CD14-positive monocyte (primary cell): ENCODE measurements at regions not wholly inside any gene's neighbourhood (a gene's known extent, or its start where the extent isn't known, plus 50 kb on each side); places are given as distances from the start of the nearest gene placed in this dataset.
"Not testable (repeated sequence)": the region's sequence is repeated elsewhere in the genome, so short reads cannot be mapped to it uniquely, and the experiment has no call there.

Source experiments
- DNase-seq, 3 donors: peaks; one replicate each; pipeline ENCODE4 v3.0.0-alpha.2; 2011 to 2022
- H2AFZ ChIP-seq: 2 replicates; pipeline ENCODE4 v1.6.0; 2012; ENCODE audit warnings: mild to moderate bottlenecking, low read depth, low read length, inconsistent platforms; ENCODE audit not compliant: insufficient read depth, poor library complexity, severe bottlenecking
- H3K27ac ChIP-seq, 2 donors: 1 replicate in 1 of 2; 2 replicates in 1 of 2; pipeline ENCODE4 v1.5.1; 2012 to 2013; ENCODE audit warnings: low read length in 2 of 2, control low read depth in 1 of 2, inconsistent platforms in 1 of 2, low read depth in 1 of 2, mild to moderate bottlenecking in 1 of 2
- H3K27me3 ChIP-seq, 2 donors: one replicate each; pipeline versions ENCODE4 v1.6.0 to v1.6.1; 2011 to 2013; ENCODE audit warnings: low read length in 2 of 2; ENCODE audit not compliant: control insufficient read depth in 2 of 2, insufficient read depth in 2 of 2
- H3K36me3 ChIP-seq, 2 donors: replicated peaks in 1 of 2; 1 replicate in 1 of 2; 2 replicates in 1 of 2; pipeline versions ENCODE4 v1.5.1 to v1.6.1; 2012 to 2013; ENCODE audit warnings: low read length in 2 of 2, control low read depth in 1 of 2, inconsistent platforms in 1 of 2, mild to moderate bottlenecking in 1 of 2; ENCODE audit not compliant: insufficient read depth in 2 of 2, control insufficient read depth in 1 of 2
- H3K4me1 ChIP-seq, 2 donors: 1 replicate in 1 of 2; 2 replicates in 1 of 2; pipeline versions ENCODE4 v1.5.1 to v1.6.1; 2012 to 2013; ENCODE audit warnings: low read length in 2 of 2, control low read depth in 1 of 2, inconsistent platforms in 1 of 2, mild to moderate bottlenecking in 1 of 2, moderate library complexity in 1 of 2; ENCODE audit not compliant: insufficient read depth in 2 of 2, control insufficient read depth in 1 of 2
- H3K4me2 ChIP-seq: replicated peaks from 2 replicates; pipeline ENCODE3; 2012; ENCODE audit warnings: low read length, moderate library complexity, mild to moderate bottlenecking; ENCODE audit not compliant: poor library complexity, severe bottlenecking; ENCODE audit errors: extremely low read depth
- H3K4me3 ChIP-seq, 3 experiments: fragments of 200-600 bp in 1 of 3; sonication (generic) in 1 of 3; replicated peaks in 1 of 3; 1 replicate in 2 of 3; 2 replicates in 1 of 3; pipeline ENCODE4 v1.5.1; 2011 to 2013; ENCODE audit warnings: low read length in 3 of 3, mild to moderate bottlenecking in 3 of 3, control low read depth in 2 of 3, low read depth in 2 of 3, inconsistent platforms in 1 of 3, moderate library complexity in 1 of 3
- H3K79me2 ChIP-seq: 2 replicates; pipeline ENCODE4 v1.6.0; 2012; ENCODE audit warnings: mild to moderate bottlenecking, control low read depth, inconsistent platforms, low read length, moderate library complexity; ENCODE audit not compliant: insufficient read depth
- H3K9ac ChIP-seq: 2 replicates; pipeline ENCODE4 v1.6.0; 2017; ENCODE audit warnings: low read length, mild to moderate bottlenecking; ENCODE audit not compliant: insufficient read depth, poor library complexity, severe bottlenecking
- H3K9me3 ChIP-seq, 2 donors: replicated peaks in 1 of 2; 1 replicate in 1 of 2; 2 replicates in 1 of 2; pipeline versions ENCODE4 v1.5.1 to v1.6.1; 2012 to 2013; ENCODE audit warnings: low read length in 2 of 2, control low read depth in 1 of 2; ENCODE audit not compliant: control insufficient read depth in 1 of 2, insufficient read depth in 1 of 2
- H4K20me1 ChIP-seq: 2 replicates; pipeline ENCODE4 v1.6.0; 2012; ENCODE audit warnings: mild to moderate bottlenecking, low read length, control low read depth, moderate library complexity; ENCODE audit not compliant: insufficient read depth
- H3K27ac Mint-ChIP-seq, 7 donors: one replicate each; pipeline ENCODE4 v1.8.0; 2020; ENCODE audit warnings: mild to moderate bottlenecking in 7 of 7, mixed read lengths in 7 of 7, moderate library complexity in 6 of 7, inconsistent platforms in 2 of 7
- H3K27me3 Mint-ChIP-seq, 3 donors: one replicate each; pipeline ENCODE4 v1.8.0; 2021 to 2022; ENCODE audit warnings: low read depth in 3 of 3, mild to moderate bottlenecking in 3 of 3, mixed read lengths in 3 of 3, moderate library complexity in 3 of 3, inconsistent platforms in 1 of 3
- H3K36me3 Mint-ChIP-seq, 2 donors: one replicate each; pipeline ENCODE4 v1.8.0; 2020; ENCODE audit warnings: mixed read lengths in 2 of 2, inconsistent platforms in 1 of 2, mild to moderate bottlenecking in 1 of 2
- H3K4me1 Mint-ChIP-seq: one replicate; pipeline ENCODE4 v1.8.0; 2020; ENCODE audit warnings: mild to moderate bottlenecking, mixed read lengths
- H3K4me3 Mint-ChIP-seq, 2 donors: one replicate each; pipeline ENCODE4 v1.8.0; 2020; ENCODE audit warnings: mild to moderate bottlenecking in 2 of 2, mixed read lengths in 2 of 2, moderate library complexity in 1 of 2
- H3K9me3 Mint-ChIP-seq, 7 donors: one replicate each; pipeline ENCODE4 v1.8.0; 2020 to 2022; ENCODE audit warnings: mixed read lengths in 7 of 7, mild to moderate bottlenecking in 6 of 7, moderate library complexity in 6 of 7, inconsistent platforms in 2 of 7
- WGBS: methylation state at CpG from one replicate; pipeline ENCODE4 v1.1.5; 2013; ENCODE audit warnings: missing lambda C conversion rate; ENCODE audit not compliant: insufficient coverage; 5-methylcytosine and 5-hydroxymethylcytosine counted together
- intact Hi-C, 2 donors: fragments of 100-400 bp; cut with micrococcal nuclease; formaldehyde crosslinking; loops; one replicate each; pipeline versions ENCODE4 v1.15.0 to v1.15.1; 2023
- TF ChIP-seq, protein P1 (sequence below): fragments of 200-600 bp; IDR thresholded peaks from one replicate; pipeline ENCODE4 v1.8.0; 2022; ENCODE audit warnings: antibody characterized with exemption, mild to moderate bottlenecking

DNA sequence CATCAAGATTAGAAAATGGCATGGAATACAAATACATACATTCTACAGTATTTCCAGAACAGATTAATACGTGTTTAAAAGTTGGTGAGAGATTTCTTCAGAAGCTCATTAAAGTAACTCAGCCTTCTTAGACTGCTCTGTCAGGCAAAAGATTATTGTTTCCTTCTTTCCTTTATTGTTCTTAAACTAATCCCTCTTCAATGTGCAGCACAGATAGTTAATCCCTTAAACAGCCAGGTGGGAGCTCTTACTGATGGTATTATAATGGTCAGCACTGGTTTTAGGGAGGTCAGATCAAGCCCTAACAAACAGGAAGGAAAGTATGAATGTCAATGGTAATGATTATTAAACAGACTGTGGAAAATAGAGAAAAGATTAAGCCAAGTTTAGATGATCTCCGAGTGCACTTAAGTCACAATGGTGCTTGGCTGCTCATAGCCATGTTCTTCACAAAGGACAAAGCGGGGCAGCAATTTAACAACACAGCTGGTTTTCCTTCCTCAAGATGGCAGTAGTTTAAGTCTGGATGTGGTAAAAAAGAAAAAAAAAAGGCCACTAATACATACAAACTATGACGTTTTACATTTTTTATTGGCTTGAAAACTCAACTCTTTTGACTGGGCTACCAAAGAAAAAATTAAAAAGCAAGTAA, 992.6 kb downstream of the PCDH9 start:
- Mint-ChIP-seq H3K27me3 (peaks cover 0 to 2% (median 0%) of the 10 kb centered on the region in 3 donors), H3K4me1 (no peaks in the 10 kb centered on the region), H3K4me3 (no peak overlapping the region), H3K9me3 (peaks cover 0 to 19% (median 10%) of the 10 kb centered on the region in 7 donors), H3K27ac (no peak overlapping the region), H3K36me3 (no peaks in the 10 kb centered on the region)
- no CpG with 5 or more reads among the region's 4 CpGs for WGBS
- Histone ChIP-seq H4K20me1 (no peaks in the 10 kb centered on the region), H3K27me3 (no peaks in the 10 kb centered on the region), H2AFZ (no peak overlapping the region), H3K9me3 (peaks cover 9 to 11% of the 10 kb centered on the region in 2 donors), H3K27ac (no peak overlapping the region), H3K79me2 (no peaks in the 10 kb centered on the region), H3K9ac (no peak overlapping the region), H3K36me3 (no peaks in the 10 kb centered on the region), H3K4me1 (no peaks in the 10 kb centered on the region), H3K4me3 (no peak overlapping the region), H3K4me2 (no peak overlapping the region)
- no peak for DNase-seq
- TF ChIP-seq, protein P1, sequence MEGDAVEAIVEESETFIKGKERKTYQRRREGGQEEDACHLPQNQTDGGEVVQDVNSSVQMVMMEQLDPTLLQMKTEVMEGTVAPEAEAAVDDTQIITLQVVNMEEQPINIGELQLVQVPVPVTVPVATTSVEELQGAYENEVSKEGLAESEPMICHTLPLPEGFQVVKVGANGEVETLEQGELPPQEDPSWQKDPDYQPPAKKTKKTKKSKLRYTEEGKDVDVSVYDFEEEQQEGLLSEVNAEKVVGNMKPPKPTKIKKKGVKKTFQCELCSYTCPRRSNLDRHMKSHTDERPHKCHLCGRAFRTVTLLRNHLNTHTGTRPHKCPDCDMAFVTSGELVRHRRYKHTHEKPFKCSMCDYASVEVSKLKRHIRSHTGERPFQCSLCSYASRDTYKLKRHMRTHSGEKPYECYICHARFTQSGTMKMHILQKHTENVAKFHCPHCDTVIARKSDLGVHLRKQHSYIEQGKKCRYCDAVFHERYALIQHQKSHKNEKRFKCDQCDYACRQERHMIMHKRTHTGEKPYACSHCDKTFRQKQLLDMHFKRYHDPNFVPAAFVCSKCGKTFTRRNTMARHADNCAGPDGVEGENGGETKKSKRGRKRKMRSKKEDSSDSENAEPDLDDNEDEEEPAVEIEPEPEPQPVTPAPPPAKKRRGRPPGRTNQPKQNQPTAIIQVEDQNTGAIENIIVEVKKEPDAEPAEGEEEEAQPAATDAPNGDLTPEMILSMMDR = no peak
- intact Hi-C loops = no loop called here

DNA sequence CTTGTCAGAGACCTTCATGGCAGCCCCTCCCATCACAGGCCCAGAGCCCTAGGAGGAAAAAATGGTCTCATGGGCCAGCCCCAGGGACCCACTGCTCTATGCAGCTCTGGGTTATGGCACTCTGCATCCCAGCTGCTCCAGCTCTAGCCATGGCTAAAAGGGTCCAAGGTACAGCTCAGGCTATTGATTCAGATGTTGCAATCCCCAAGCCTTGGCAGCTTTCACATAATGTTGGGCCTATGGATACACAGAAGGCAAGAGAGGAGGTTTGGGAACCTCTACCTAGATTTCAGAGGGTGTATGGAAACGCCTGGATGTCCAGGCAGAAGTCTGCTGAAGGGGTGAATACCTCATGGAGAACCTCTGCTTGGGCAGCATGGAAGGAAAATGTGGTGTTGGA, 996.0 kb downstream of the PCDH9 start:
- DNase-seq = no peak
- Mint-ChIP-seq H3K36me3 (no peaks in the 10 kb centered on the region), H3K4me3 (no peak overlapping the region), H3K4me1 (no peaks in the 10 kb centered on the region), H3K9me3 (peaks cover 13 to 41% (median 32%) of the 10 kb centered on the region in 7 donors), H3K27ac (no peak overlapping the region), H3K27me3 (peaks cover 0 to 2% (median 0%) of the 10 kb centered on the region in 3 donors)
- H3K79me2 ChIP-seq = no peaks in the 10 kb centered on the region
- TF ChIP-seq, protein P1 = no peak
- peaks cover 9 to 11% of the 10 kb centered on the region in 2 donors for H3K9me3 ChIP-seq
- no peak overlapping the region for H2AFZ ChIP-seq
- no peak overlapping the region for H3K4me2 ChIP-seq
- intact Hi-C loops = no loop called here
- H3K27me3 ChIP-seq = no peaks in the 10 kb centered on the region
- no peak overlapping the region for H3K27ac ChIP-seq
- H3K4me3 ChIP-seq = no peak overlapping the region
- H3K4me1 ChIP-seq = no peaks in the 10 kb centered on the region
- WGBS = 63% methylated on average over 1 of the region's 1 CpG
- H4K20me1 ChIP-seq = no peaks in the 10 kb centered on the region
- H3K36me3 ChIP-seq = no peaks in the 10 kb centered on the region
- no peak overlapping the region for H3K9ac ChIP-seq

DNA sequence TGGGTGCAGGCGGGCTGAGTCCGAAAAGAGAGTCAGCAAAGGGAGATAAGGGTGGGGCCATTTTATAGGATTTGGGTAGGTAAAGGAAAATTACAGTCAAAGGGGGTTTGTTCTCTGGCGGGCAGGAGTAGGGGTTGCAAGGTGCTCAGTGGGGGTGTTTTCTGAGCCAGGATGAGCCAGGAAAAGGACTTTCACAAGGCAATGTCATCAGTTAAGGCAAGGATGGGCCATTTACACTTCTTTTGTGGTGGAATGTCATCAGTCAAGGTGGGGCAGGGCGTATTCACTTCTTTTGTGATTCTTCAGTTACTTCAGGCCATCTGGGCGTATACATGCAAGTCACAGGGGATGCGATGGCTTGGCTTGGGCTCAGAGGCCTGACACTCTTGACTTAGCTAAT, 998.2 kb downstream of the PCDH9 start:
- H3K27me3 Mint-ChIP-seq, intact Hi-C loops, H3K4me2 ChIP-seq, H2AFZ ChIP-seq, H3K36me3 ChIP-seq, H3K4me3 Mint-ChIP-seq, H3K27me3 ChIP-seq, H3K27ac Mint-ChIP-seq, H3K4me1 Mint-ChIP-seq, H3K27ac ChIP-seq, H3K4me3 ChIP-seq, H4K20me1 ChIP-seq, H3K79me2 ChIP-seq, DNase-seq, H3K9ac ChIP-seq, H3K4me1 ChIP-seq, H3K36me3 Mint-ChIP-seq: not testable (repeated sequence)
- peaks cover 9 to 11% of the 10 kb centered on the region in 2 donors for H3K9me3 ChIP-seq
- no CpG with 5 or more reads among the region's 6 CpGs for WGBS
- H3K9me3 Mint-ChIP-seq = peaks cover 17 to 56% (median 42%) of the 10 kb centered on the region in 7 donors
